ENCODE measurements at regions not wholly inside any gene's neighbourhood (a gene's known extent, or its start where the extent isn't known, plus 50 kb on each side); places are given as distances from the start of the nearest gene placed in this dataset.

GRCh38 chr11:103619938-103620337 lies 416.5 kb upstream of the DDI1 start:
- DNase-seq (ENCODE audit: low spot score in 2 of 2): no peak
- WGBS, 2 donors: 30 to 42% methylated on average over 2 of the region's 2 CpGs
- TF ChIP-seq, protein P1, sequence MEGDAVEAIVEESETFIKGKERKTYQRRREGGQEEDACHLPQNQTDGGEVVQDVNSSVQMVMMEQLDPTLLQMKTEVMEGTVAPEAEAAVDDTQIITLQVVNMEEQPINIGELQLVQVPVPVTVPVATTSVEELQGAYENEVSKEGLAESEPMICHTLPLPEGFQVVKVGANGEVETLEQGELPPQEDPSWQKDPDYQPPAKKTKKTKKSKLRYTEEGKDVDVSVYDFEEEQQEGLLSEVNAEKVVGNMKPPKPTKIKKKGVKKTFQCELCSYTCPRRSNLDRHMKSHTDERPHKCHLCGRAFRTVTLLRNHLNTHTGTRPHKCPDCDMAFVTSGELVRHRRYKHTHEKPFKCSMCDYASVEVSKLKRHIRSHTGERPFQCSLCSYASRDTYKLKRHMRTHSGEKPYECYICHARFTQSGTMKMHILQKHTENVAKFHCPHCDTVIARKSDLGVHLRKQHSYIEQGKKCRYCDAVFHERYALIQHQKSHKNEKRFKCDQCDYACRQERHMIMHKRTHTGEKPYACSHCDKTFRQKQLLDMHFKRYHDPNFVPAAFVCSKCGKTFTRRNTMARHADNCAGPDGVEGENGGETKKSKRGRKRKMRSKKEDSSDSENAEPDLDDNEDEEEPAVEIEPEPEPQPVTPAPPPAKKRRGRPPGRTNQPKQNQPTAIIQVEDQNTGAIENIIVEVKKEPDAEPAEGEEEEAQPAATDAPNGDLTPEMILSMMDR (IDR thresholded peaks at IDR 0.05): no peak
- no peak for TF ChIP-seq POLR2A (IDR thresholded peaks at IDR 0.05)
- intact Hi-C loops (cut with DNase I; ENCODE audit: low total_unique reads): no loop called here
- no peak overlapping the region for H3K4me3 ChIP-seq (ENCODE audit: low read depth, poor library complexity, severe bottlenecking)

DNA sequence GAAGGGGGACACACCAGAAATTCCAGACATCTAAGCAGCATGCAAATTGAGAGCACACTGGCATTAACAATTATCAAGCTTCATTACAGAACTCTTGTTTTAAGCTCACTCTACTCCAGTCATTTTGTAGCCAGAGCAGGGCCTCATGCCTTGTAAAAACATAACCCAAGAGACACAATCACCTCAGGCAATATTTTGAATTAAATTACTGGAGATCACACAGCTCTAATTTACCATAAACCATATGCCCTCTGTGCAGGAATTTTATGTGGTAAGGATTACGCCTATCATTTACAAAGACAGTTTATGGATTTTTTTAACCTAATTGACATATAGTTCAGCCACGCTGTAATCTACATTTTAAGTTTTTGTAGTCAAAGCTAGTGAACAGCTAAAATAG lies 414.1 kb upstream of the DDI1 start:
- 66 to 72% methylated on average over 2 of the region's 2 CpGs for WGBS, 2 donors
- no peak for DNase-seq (ENCODE audit: low spot score in 2 of 2)
- TF ChIP-seq POLR2A (IDR thresholded peaks at IDR 0.05): no peak
- TF ChIP-seq, protein P1 (IDR thresholded peaks at IDR 0.05): no peak
- intact Hi-C loops (cut with DNase I; ENCODE audit: low total_unique reads): no loop called here
- H3K4me3 ChIP-seq (ENCODE audit: low read depth, poor library complexity, severe bottlenecking): no peak overlapping the region

DNA sequence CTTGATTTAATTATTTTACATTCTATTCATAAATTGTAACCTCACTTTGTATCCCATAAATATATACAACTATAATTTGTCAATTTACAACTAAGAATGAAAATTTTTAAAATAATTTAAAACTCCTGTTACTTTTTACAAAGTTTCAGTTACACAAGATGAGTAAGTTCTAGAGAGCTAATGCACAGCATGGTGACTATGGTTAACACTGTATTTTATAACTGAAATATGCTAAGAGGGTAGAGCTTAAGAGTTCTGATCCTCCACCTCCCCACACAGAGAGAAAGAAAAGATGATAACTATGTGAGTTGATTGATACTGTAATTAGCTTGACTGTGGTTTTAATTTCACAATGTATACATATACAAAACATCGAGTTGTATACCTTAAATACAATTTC lies 412.5 kb upstream of the DDI1 start:
- no peak for DNase-seq (ENCODE audit: low spot score in 2 of 2)
- TF ChIP-seq, protein P1 (IDR thresholded peaks at IDR 0.05): no peak
- no peak for TF ChIP-seq POLR2A (IDR thresholded peaks at IDR 0.05)
- intact Hi-C loops (cut with DNase I; ENCODE audit: low total_unique reads): no loop called here
- 86 to 87% methylated on average over 1 of the region's 1 CpG for WGBS, 2 donors
- no peak overlapping the region for H3K4me3 ChIP-seq (ENCODE audit: low read depth, poor library complexity, severe bottlenecking)

DNA sequence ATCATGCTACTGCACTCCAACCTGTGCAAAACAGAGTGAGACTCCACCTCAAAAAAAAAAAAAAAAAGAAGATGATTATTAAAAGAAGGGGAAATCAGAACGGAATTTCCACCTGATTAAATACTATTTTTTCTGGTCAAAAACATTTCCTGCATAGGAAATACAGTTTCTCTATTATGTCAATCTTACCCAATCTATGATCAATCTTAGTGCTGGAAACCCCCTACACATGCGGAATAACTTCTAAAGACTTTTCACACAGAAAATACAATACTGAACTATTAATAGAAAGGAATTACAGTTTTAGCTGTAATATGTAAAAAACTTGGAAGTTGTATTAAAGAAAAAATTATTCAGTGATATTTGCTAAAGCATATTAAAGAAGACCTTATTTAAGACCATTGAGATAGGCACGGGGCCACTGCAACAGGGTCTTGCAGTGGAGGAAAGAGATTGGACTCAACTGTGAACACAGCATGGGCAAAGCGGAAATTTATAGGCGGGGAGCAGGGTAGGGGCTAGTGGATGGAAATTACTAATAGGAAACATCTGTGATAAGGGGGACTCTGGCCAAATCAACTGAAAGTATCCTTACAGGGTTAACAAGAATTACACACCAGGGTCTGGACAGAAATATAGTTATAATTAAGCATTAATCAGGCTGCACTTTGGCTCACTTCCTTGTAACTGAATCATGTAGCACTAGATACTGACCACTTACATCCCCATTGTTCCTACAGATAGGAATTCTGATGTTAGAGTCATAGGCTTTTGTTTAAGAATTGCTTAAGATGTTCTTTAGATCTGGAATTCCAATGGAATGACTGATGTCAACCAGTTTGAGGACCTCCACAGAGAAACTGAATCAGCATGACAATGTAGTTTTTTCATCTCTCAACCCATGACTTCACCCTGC lies 411.5 kb upstream of the DDI1 start:
- 63 to 73% methylated on average over 5 of the region's 5 CpGs for WGBS, 2 donors
- intact Hi-C loops (cut with DNase I; ENCODE audit: low total_unique reads): no loop called here
- DNase-seq (ENCODE audit: low spot score in 2 of 2): no peak
- no peak for TF ChIP-seq POLR2A (IDR thresholded peaks at IDR 0.05)
- TF ChIP-seq, protein P1 (IDR thresholded peaks at IDR 0.05): no peak
- H3K4me3 ChIP-seq (ENCODE audit: low read depth, poor library complexity, severe bottlenecking): no peak overlapping the region

DNA sequence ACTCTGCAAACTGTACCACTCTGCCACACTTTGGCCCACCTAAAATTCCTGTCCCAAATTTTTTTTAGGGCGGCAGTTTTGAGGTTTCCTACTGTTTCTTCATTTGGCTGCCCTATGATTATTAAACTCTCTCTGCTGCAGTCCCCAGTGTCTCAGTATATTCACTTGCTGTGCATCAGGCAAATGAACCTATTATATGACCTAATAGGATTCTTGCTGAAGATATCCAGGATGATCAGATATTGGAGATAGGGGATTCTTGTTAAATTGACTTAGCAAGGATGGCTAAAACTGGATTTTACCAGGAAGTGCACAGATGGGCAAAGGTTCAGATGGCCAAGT lies 410.8 kb upstream of the DDI1 start:
- intact Hi-C loops (cut with DNase I; ENCODE audit: low total_unique reads): no loop called here
- no peak overlapping the region for H3K4me3 ChIP-seq (ENCODE audit: low read depth, poor library complexity, severe bottlenecking)
- WGBS, 2 donors: 0 to 44% methylated on average over 1 of the region's 1 CpG
- TF ChIP-seq, protein P1 (IDR thresholded peaks at IDR 0.05): no peak
- no peak for TF ChIP-seq POLR2A (IDR thresholded peaks at IDR 0.05)
- no peak for DNase-seq (ENCODE audit: low spot score in 2 of 2)

- 81 to 83% methylated on average over 4 of the region's 4 CpGs for WGBS, 2 donors
- no peak for DNase-seq (ENCODE audit: low spot score in 2 of 2)
- TF ChIP-seq, protein P1 (IDR thresholded peaks at IDR 0.05): no peak
- TF ChIP-seq POLR2A (IDR thresholded peaks at IDR 0.05): no peak
- intact Hi-C loops (cut with DNase I; ENCODE audit: low total_unique reads): no loop called here
- no peak overlapping the region for H3K4me3 ChIP-seq (ENCODE audit: low read depth, poor library complexity, severe bottlenecking)
Observed at GRCh38 chr11:103628121-103628520, 408.3 kb upstream of the DDI1 start.

Data from lower leg skin (tissue), 4 donors.